HL-60/S4 (cell line): ENCODE measurements at regions not wholly inside any gene's neighbourhood (a gene's known extent, or its start where the extent isn't known, plus 50 kb on each side); places are given as distances from the start of the nearest gene placed in this dataset.

Source experiments
- in situ Hi-C: fragments of 300-500 bp; cut with MboI; formaldehyde crosslinking; loops from 2 replicates; pipeline ENCODE4 v1.14.3; 2022; ENCODE audit warnings: low sequenced_read_pairs

- in situ Hi-C loops, result no loop called here
Measured at GRCh38 chr11:70755410-70756158, 357.3 kb downstream of the CTTN start.

- in situ Hi-C loops, result no loop called here
Measured at GRCh38 chr11:70756341-70756740, 358.0 kb downstream of the CTTN start.

GRCh38 chr11:70756756-70757155, 358.4 kb downstream of the CTTN start:
- in situ Hi-C loops, result no loop called here

GRCh38 chr11:70757241-70757640, 358.9 kb downstream of the CTTN start:
- in situ Hi-C loops, result no loop called here

- in situ Hi-C loops, result no loop called here
Measured at GRCh38 chr11:70758206-70758605, 359.9 kb downstream of the CTTN start.

GRCh38 chr11:70759846-70760245, 361.5 kb downstream of the CTTN start:
- in situ Hi-C loops, result no loop called here

- in situ Hi-C loops, result no loop called here
Measured at GRCh38 chr11:70760416-70761020, 362.2 kb downstream of the CTTN start.

GRCh38 chr11:70761094-70761907, 363.0 kb downstream of the CTTN start:
- in situ Hi-C loops, result no loop called here

GRCh38 chr11:70761908-70762337, 363.6 kb downstream of the CTTN start:
- in situ Hi-C loops, result no loop called here

- in situ Hi-C loops, result no loop called here
Measured at GRCh38 chr11:70762810-70763209, 364.5 kb downstream of the CTTN start.

- in situ Hi-C loops, result no loop called here
Measured at GRCh38 chr11:70763606-70764005, 365.3 kb downstream of the CTTN start.

GRCh38 chr11:70764356-70764905, 366.1 kb downstream of the CTTN start:
- in situ Hi-C loops, result no loop called here

GRCh38 chr11:70766901-70767300, 368.6 kb downstream of the CTTN start:
- in situ Hi-C loops, result no loop called here

- in situ Hi-C loops, result no loop called here
Measured at GRCh38 chr11:70768346-70769095, 370.2 kb downstream of the CTTN start.

GRCh38 chr11:70769106-70769505, 370.8 kb downstream of the CTTN start:
- in situ Hi-C loops, result no loop called here

GRCh38 chr11:70769521-70769920, 371.2 kb downstream of the CTTN start:
- in situ Hi-C loops, result no loop called here

- in situ Hi-C loops, result no loop called here
Measured at GRCh38 chr11:70771099-70771885, 373.0 kb downstream of the CTTN start.

- in situ Hi-C loops, result no loop called here
Measured at GRCh38 chr11:70772950-70773349, 374.6 kb downstream of the CTTN start.

GRCh38 chr11:70775386-70776075, 377.2 kb downstream of the CTTN start:
- in situ Hi-C loops, result no loop called here
